Kidney epithelial cell (primary cell): ENCODE measurements at regions not wholly inside any gene's neighbourhood (a gene's known extent, or its start where the extent isn't known, plus 50 kb on each side); places are given as distances from the start of the nearest gene placed in this dataset.

Experiments
- DNase-seq: peaks from one replicate; pipeline ENCODE4 v3.0.0-alpha.2; 2010; ENCODE audit warnings: low read depth
- H3K27me3 ChIP-seq: 2 replicates; pipeline ENCODE4 v1.6.0; 2011; ENCODE audit warnings: low read length; ENCODE audit not compliant: control insufficient read depth, insufficient read depth
- H3K36me3 ChIP-seq: 2 replicates; pipeline ENCODE4 v1.5.1; 2011; ENCODE audit warnings: low read length; ENCODE audit not compliant: control insufficient read depth, insufficient read depth
- H3K4me3 ChIP-seq: 2 replicates; pipeline ENCODE4 v1.5.1; 2011; ENCODE audit warnings: low read depth, mild to moderate bottlenecking, control low read depth, low read length
- CTCF ChIP-seq: IDR thresholded peaks from 2 replicates; pipeline ENCODE4 v1.5.1; 2011; ENCODE audit warnings: mild to moderate bottlenecking, moderate library complexity, low read length, control low read depth, inconsistent platforms; ENCODE audit not compliant: insufficient read depth, poor library complexity, severe bottlenecking

- Histone ChIP-seq H3K4me3 (no peak overlapping the region), H3K36me3 (no peaks in the 10 kb centered on the region), H3K27me3 (no peaks in the 10 kb centered on the region)
- DNase-seq: no peak
- TF ChIP-seq CTCF: no peak
Observed at GRCh38 chr11:127218275-127218608, 217.7 kb upstream of the KIRREL3 start.

DNA sequence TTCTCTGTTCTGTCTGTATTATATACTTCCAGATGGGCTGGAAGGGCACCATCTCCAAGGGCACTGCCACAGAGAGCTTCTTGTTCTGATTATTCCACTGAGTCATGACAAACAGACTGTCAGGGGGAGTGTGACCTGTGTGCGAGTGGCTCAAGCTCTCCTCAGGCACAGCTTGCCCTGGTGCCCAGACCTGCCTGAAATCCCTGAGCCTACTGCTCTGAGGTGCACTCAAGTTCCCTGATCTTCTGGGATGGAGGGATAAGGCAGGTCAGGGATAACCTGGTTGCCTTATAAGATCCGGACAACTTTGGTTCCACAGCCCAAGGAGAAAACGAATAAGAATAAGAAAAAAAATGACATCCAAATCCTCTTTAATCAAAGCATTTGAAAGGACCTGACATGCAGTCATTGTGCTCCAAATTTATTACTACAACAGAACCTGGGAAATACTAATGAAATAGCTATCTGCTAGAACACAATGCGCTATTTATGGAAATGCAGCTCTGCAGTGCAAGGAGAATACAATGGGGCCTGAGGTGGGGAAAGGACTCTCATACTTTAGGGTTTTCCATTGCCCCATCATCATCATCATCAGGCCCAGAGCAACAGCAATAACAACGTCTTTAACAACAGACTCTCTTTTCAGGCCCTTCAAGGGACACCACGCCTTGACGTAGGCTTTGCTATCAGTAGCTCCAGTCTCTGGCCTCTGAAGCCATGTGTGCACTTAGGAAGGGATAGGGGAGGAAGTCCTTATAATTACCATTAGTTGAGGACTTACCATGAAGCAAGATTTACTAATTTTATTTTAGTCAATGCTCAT lies 217.1 kb upstream of the KIRREL3 start:
- TF ChIP-seq CTCF: no peak
- DNase-seq: no peak
- Histone ChIP-seq H3K36me3 (no peaks in the 10 kb centered on the region), H3K4me3 (no peak overlapping the region), H3K27me3 (no peaks in the 10 kb centered on the region)

DNA sequence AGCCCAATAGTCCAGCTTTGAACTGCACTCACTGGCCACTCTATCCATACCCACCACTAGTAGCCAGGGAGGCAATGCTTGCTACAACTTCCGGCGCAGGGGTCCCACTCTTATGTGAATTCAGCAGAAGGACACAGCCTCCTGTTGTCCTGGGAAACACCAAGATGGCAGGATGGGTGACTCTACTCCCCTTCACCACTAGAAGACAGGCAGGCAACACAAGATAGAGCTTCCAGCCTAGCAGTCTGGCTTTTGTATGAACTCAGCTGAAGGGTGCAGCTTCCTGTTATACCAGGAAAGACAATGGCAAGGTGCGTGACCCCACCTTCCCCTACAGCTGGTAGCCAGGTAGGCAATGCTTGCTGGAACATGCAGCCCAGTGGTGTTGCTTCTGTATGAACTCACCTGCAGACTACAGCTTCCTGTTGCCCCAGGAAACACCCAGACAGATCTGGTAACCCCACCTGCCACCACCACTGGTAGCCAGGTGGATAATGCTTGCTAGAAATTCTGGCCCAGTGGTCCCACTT lies 205.2 kb upstream of the KIRREL3 start:
- Histone ChIP-seq H3K36me3 (no peaks in the 10 kb centered on the region), H3K4me3 (no peak overlapping the region), H3K27me3 (no peaks in the 10 kb centered on the region)
- no peak for TF ChIP-seq CTCF
- DNase-seq: no peak

GRCh38 chr11:127203490-127203889 lies 202.9 kb upstream of the KIRREL3 start:
- no peak for DNase-seq
- no peak for TF ChIP-seq CTCF
- H3K27me3 ChIP-seq: no peaks in the 10 kb centered on the region
- no peak overlapping the region for H3K4me3 ChIP-seq
- H3K36me3 ChIP-seq: no peaks in the 10 kb centered on the region

- no peak overlapping the region for H3K4me3 ChIP-seq
- no peaks in the 10 kb centered on the region for H3K36me3 ChIP-seq
- H3K27me3 ChIP-seq: no peaks in the 10 kb centered on the region
- no peak for TF ChIP-seq CTCF
- DNase-seq: no peak
Observed at GRCh38 chr11:127202105-127202504, 201.5 kb upstream of the KIRREL3 start.

GRCh38 chr11:127199306-127199801 lies 198.8 kb upstream of the KIRREL3 start:
- H3K36me3 ChIP-seq: no peaks in the 10 kb centered on the region
- H3K4me3 ChIP-seq: no peak overlapping the region
- DNase-seq: no peak
- H3K27me3 ChIP-seq: no peaks in the 10 kb centered on the region
- no peak for TF ChIP-seq CTCF
